ENCODE measurements at regions not wholly inside any gene's neighbourhood (a gene's known extent, or its start where the extent isn't known, plus 50 kb on each side); places are given as distances from the start of the nearest gene placed in this dataset.

- H3K4me1 ChIP-seq (ENCODE audit: control insufficient read depth, insufficient read depth, low read length), result no peaks in the 10 kb centered on the region
- H3K27me3 ChIP-seq (ENCODE audit: control insufficient read depth in 1 of 2, insufficient read depth in 2 of 2, low read length in 2 of 2), result no peaks in the 10 kb centered on the region
- no peak overlapping the region for H3K9ac ChIP-seq (ENCODE audit: low read length in 2 of 2)
- H3K36me3 ChIP-seq (ENCODE audit: control insufficient read depth in 2 of 2, insufficient read depth in 2 of 2, low read length in 2 of 2), result no peaks in the 10 kb centered on the region
- H3K4me3 ChIP-seq (ENCODE audit: low read length in 2 of 2), result no peak overlapping the region
- no peaks in the 10 kb centered on the region for H3K9me3 ChIP-seq (ENCODE audit: control insufficient read depth in 2 of 2, low read length in 2 of 2)
- no peak overlapping the region for H3K27ac ChIP-seq (ENCODE audit: low read length)
Observed at GRCh38 chr20:52379723-52380336, 188.3 kb upstream of the ZFP64 start.

GRCh38 chr20:52372169-52372568 is 180.6 kb upstream of the ZFP64 start:
- Histone ChIP-seq H3K4me3 (ENCODE audit: low read length in 2 of 2) (no peak overlapping the region), H3K9ac (ENCODE audit: low read length in 2 of 2) (no peak overlapping the region), H3K36me3 (ENCODE audit: control insufficient read depth in 2 of 2, insufficient read depth in 2 of 2, low read length in 2 of 2) (no peaks in the 10 kb centered on the region), H3K9me3 (ENCODE audit: control insufficient read depth in 2 of 2, low read length in 2 of 2) (peaks cover 4% of the 10 kb centered on the region in 2 donors), H3K27me3 (ENCODE audit: control insufficient read depth in 1 of 2, insufficient read depth in 2 of 2, low read length in 2 of 2) (peaks cover 0 to 2% of the 10 kb centered on the region in 2 donors), H3K27ac (ENCODE audit: low read length) (no peak overlapping the region), H3K4me1 (ENCODE audit: control insufficient read depth, insufficient read depth, low read length) (no peaks in the 10 kb centered on the region)

- Histone ChIP-seq H3K4me1 (ENCODE audit: control insufficient read depth, insufficient read depth, low read length) (no peaks in the 10 kb centered on the region), H3K27ac (ENCODE audit: low read length) (no peak overlapping the region), H3K27me3 (ENCODE audit: control insufficient read depth in 1 of 2, insufficient read depth in 2 of 2, low read length in 2 of 2) (no peaks in the 10 kb centered on the region), H3K4me3 (ENCODE audit: low read length in 2 of 2) (no peak overlapping the region), H3K9me3 (ENCODE audit: control insufficient read depth in 2 of 2, low read length in 2 of 2) (peaks cover 4% of the 10 kb centered on the region in 2 donors), H3K36me3 (ENCODE audit: control insufficient read depth in 2 of 2, insufficient read depth in 2 of 2, low read length in 2 of 2) (no peaks in the 10 kb centered on the region), H3K9ac (ENCODE audit: low read length in 2 of 2) (no peak overlapping the region)
Observed at GRCh38 chr20:52365688-52366087, 174.1 kb upstream of the ZFP64 start.

GRCh38 chr20:52364405-52364804 is 172.8 kb upstream of the ZFP64 start:
- peaks cover 2 to 4% of the 10 kb centered on the region in 2 donors for H3K9me3 ChIP-seq (ENCODE audit: control insufficient read depth in 2 of 2, low read length in 2 of 2)
- no peaks in the 10 kb centered on the region for H3K4me1 ChIP-seq (ENCODE audit: control insufficient read depth, insufficient read depth, low read length)
- no peak overlapping the region for H3K9ac ChIP-seq (ENCODE audit: low read length in 2 of 2)
- H3K36me3 ChIP-seq (ENCODE audit: control insufficient read depth in 2 of 2, insufficient read depth in 2 of 2, low read length in 2 of 2), result no peaks in the 10 kb centered on the region
- H3K4me3 ChIP-seq (ENCODE audit: low read length in 2 of 2), result no peak overlapping the region
- H3K27ac ChIP-seq (ENCODE audit: low read length), result no peak overlapping the region
- H3K27me3 ChIP-seq (ENCODE audit: control insufficient read depth in 1 of 2, insufficient read depth in 2 of 2, low read length in 2 of 2), result no peaks in the 10 kb centered on the region

- Histone ChIP-seq H3K36me3 (ENCODE audit: control insufficient read depth in 2 of 2, insufficient read depth in 2 of 2, low read length in 2 of 2) (no peaks in the 10 kb centered on the region), H3K4me1 (ENCODE audit: control insufficient read depth, insufficient read depth, low read length) (no peaks in the 10 kb centered on the region), H3K27me3 (ENCODE audit: control insufficient read depth in 1 of 2, insufficient read depth in 2 of 2, low read length in 2 of 2) (no peaks in the 10 kb centered on the region), H3K9me3 (ENCODE audit: control insufficient read depth in 2 of 2, low read length in 2 of 2) (no peaks in the 10 kb centered on the region), H3K4me3 (ENCODE audit: low read length in 2 of 2) (no peak overlapping the region), H3K27ac (ENCODE audit: low read length) (no peak overlapping the region), H3K9ac (ENCODE audit: low read length in 2 of 2) (no peak overlapping the region)
Observed at GRCh38 chr20:52361650-52362049, 170.1 kb upstream of the ZFP64 start.

- no peak overlapping the region for H3K4me3 ChIP-seq (ENCODE audit: low read length in 2 of 2)
- H3K36me3 ChIP-seq (ENCODE audit: control insufficient read depth in 2 of 2, insufficient read depth in 2 of 2, low read length in 2 of 2), result no peaks in the 10 kb centered on the region
- no peaks in the 10 kb centered on the region for H3K27me3 ChIP-seq (ENCODE audit: control insufficient read depth in 1 of 2, insufficient read depth in 2 of 2, low read length in 2 of 2)
- no peak overlapping the region for H3K27ac ChIP-seq (ENCODE audit: low read length)
- H3K9me3 ChIP-seq (ENCODE audit: control insufficient read depth in 2 of 2, low read length in 2 of 2), result no peaks in the 10 kb centered on the region
- H3K9ac ChIP-seq (ENCODE audit: low read length in 2 of 2), result no peak overlapping the region
- H3K4me1 ChIP-seq (ENCODE audit: control insufficient read depth, insufficient read depth, low read length), result no peaks in the 10 kb centered on the region
Observed at GRCh38 chr20:52349806-52350205, 158.2 kb upstream of the ZFP64 start.

GRCh38 chr20:52348434-52348833 is 156.9 kb upstream of the ZFP64 start:
- Histone ChIP-seq H3K4me1 (ENCODE audit: control insufficient read depth, insufficient read depth, low read length) (no peaks in the 10 kb centered on the region), H3K4me3 (ENCODE audit: low read length in 2 of 2) (no peak overlapping the region), H3K36me3 (ENCODE audit: control insufficient read depth in 2 of 2, insufficient read depth in 2 of 2, low read length in 2 of 2) (no peaks in the 10 kb centered on the region), H3K9ac (ENCODE audit: low read length in 2 of 2) (no peak overlapping the region), H3K27me3 (ENCODE audit: control insufficient read depth in 1 of 2, insufficient read depth in 2 of 2, low read length in 2 of 2) (no peaks in the 10 kb centered on the region), H3K9me3 (ENCODE audit: control insufficient read depth in 2 of 2, low read length in 2 of 2) (no peaks in the 10 kb centered on the region), H3K27ac (ENCODE audit: low read length) (no peak overlapping the region)

- Histone ChIP-seq H3K4me3 (ENCODE audit: low read length in 2 of 2) (no peak overlapping the region), H3K9ac (ENCODE audit: low read length in 2 of 2) (no peak overlapping the region), H3K27me3 (ENCODE audit: control insufficient read depth in 1 of 2, insufficient read depth in 2 of 2, low read length in 2 of 2) (no peaks in the 10 kb centered on the region), H3K27ac (ENCODE audit: low read length) (no peak overlapping the region), H3K9me3 (ENCODE audit: control insufficient read depth in 2 of 2, low read length in 2 of 2) (peaks cover 0 to 3% of the 10 kb centered on the region in 2 donors), H3K36me3 (ENCODE audit: control insufficient read depth in 2 of 2, insufficient read depth in 2 of 2, low read length in 2 of 2) (no peaks in the 10 kb centered on the region), H3K4me1 (ENCODE audit: control insufficient read depth, insufficient read depth, low read length) (no peaks in the 10 kb centered on the region)
Observed at GRCh38 chr20:52346797-52347196, 155.2 kb upstream of the ZFP64 start.

GRCh38 chr20:52342913-52343312 is 151.3 kb upstream of the ZFP64 start:
- Histone ChIP-seq H3K9ac (ENCODE audit: low read length in 2 of 2) (no peak overlapping the region), H3K27me3 (ENCODE audit: control insufficient read depth in 1 of 2, insufficient read depth in 2 of 2, low read length in 2 of 2) (no peaks in the 10 kb centered on the region), H3K27ac (ENCODE audit: low read length) (no peak overlapping the region), H3K4me1 (ENCODE audit: control insufficient read depth, insufficient read depth, low read length) (no peaks in the 10 kb centered on the region), H3K4me3 (ENCODE audit: low read length in 2 of 2) (no peak overlapping the region), H3K36me3 (ENCODE audit: control insufficient read depth in 2 of 2, insufficient read depth in 2 of 2, low read length in 2 of 2) (no peaks in the 10 kb centered on the region), H3K9me3 (ENCODE audit: control insufficient read depth in 2 of 2, low read length in 2 of 2) (peaks cover 0 to 3% of the 10 kb centered on the region in 2 donors)

GRCh38 chr20:52340036-52340634 is 148.6 kb upstream of the ZFP64 start:
- Histone ChIP-seq H3K27me3 (ENCODE audit: control insufficient read depth in 1 of 2, insufficient read depth in 2 of 2, low read length in 2 of 2) (no peaks in the 10 kb centered on the region), H3K4me3 (ENCODE audit: low read length in 2 of 2) (no peak overlapping the region), H3K4me1 (ENCODE audit: control insufficient read depth, insufficient read depth, low read length) (no peaks in the 10 kb centered on the region), H3K9me3 (ENCODE audit: control insufficient read depth in 2 of 2, low read length in 2 of 2) (peaks cover 0 to 3% of the 10 kb centered on the region in 2 donors), H3K36me3 (ENCODE audit: control insufficient read depth in 2 of 2, insufficient read depth in 2 of 2, low read length in 2 of 2) (no peaks in the 10 kb centered on the region), H3K27ac (ENCODE audit: low read length) (no peak overlapping the region), H3K9ac (ENCODE audit: low read length in 2 of 2) (no peak overlapping the region)

- no peaks in the 10 kb centered on the region for H3K9me3 ChIP-seq (ENCODE audit: control insufficient read depth in 2 of 2, low read length in 2 of 2)
- no peak overlapping the region for H3K4me3 ChIP-seq (ENCODE audit: low read length in 2 of 2)
- no peaks in the 10 kb centered on the region for H3K27me3 ChIP-seq (ENCODE audit: control insufficient read depth in 1 of 2, insufficient read depth in 2 of 2, low read length in 2 of 2)
- no peak overlapping the region for H3K9ac ChIP-seq (ENCODE audit: low read length in 2 of 2)
- no peaks in the 10 kb centered on the region for H3K36me3 ChIP-seq (ENCODE audit: control insufficient read depth in 2 of 2, insufficient read depth in 2 of 2, low read length in 2 of 2)
- H3K4me1 ChIP-seq (ENCODE audit: control insufficient read depth, insufficient read depth, low read length), result no peaks in the 10 kb centered on the region
- H3K27ac ChIP-seq (ENCODE audit: low read length), result no peak overlapping the region
Observed at GRCh38 chr20:52332649-52333250, 141.2 kb upstream of the ZFP64 start.

Measured in stomach smooth muscle (tissue), 2 donors.